HG03460 (cell line): ENCODE measurements at regions not wholly inside any gene's neighbourhood (a gene's known extent, or its start where the extent isn't known, plus 50 kb on each side); places are given as distances from the start of the nearest gene placed in this dataset.
A peak's percentile ranks its signal among the peaks of the same experiment; 100 is the strongest.
"Not testable (repeated sequence)": the region's sequence is repeated elsewhere in the genome, so short reads cannot be mapped to it uniquely, and the experiment has no call there.

Experiments used
- ATAC-seq: cut with Tn5 transposase; IDR thresholded peaks from one replicate; pipeline ENCODE4 v1.9.1; 2021; ENCODE audit not compliant: unreplicated experiment

GRCh38 chr2:47728551-47728950, 54.4 kb upstream of the MSH6 start:
- no peak for ATAC-seq

- ATAC-seq = no peak
These were observed 55.0 kb upstream of the MSH6 start for GRCh38 chr2:47727956-47728355.

GRCh38 chr2:47726978-47727377, 56.0 kb upstream of the MSH6 start:
- ATAC-seq = not testable (repeated sequence)

GRCh38 chr2:47725808-47726207, 57.1 kb upstream of the MSH6 start:
- no peak for ATAC-seq

GRCh38 chr2:47724221-47724981, 58.5 kb upstream of the MSH6 start:
- peak; percentile 87 for ATAC-seq

GRCh38 chr2:47721296-47721695, 61.6 kb upstream of the MSH6 start:
- no peak for ATAC-seq

- ATAC-seq = no peak
These were observed 62.4 kb upstream of the MSH6 start for GRCh38 chr2:47720559-47720958.

GRCh38 chr2:47720036-47720435, 62.9 kb upstream of the MSH6 start:
- no peak for ATAC-seq

GRCh38 chr2:47719099-47719498, 63.8 kb upstream of the MSH6 start:
- ATAC-seq = peak; percentile 44

- ATAC-seq = not testable (repeated sequence)
These were observed 66.6 kb upstream of the MSH6 start for GRCh38 chr2:47716307-47716706.

- no peak for ATAC-seq
These were observed 67.4 kb upstream of the MSH6 start for GRCh38 chr2:47715552-47715951.

- ATAC-seq = peak; percentile 86
These were observed 74.0 kb upstream of the MSH6 start for GRCh38 chr2:47708801-47709499.

- no peak for ATAC-seq
These were observed 78.7 kb upstream of the MSH6 start for GRCh38 chr2:47704287-47704686.

GRCh38 chr2:47699533-47700215, 83.3 kb upstream of the MSH6 start:
- ATAC-seq = no peak

- not testable (repeated sequence) for ATAC-seq
These were observed 84.4 kb upstream of the MSH6 start for GRCh38 chr2:47698436-47698972.

- not testable (repeated sequence) for ATAC-seq
These were observed 85.1 kb upstream of the MSH6 start for GRCh38 chr2:47697681-47698435.

GRCh38 chr2:47697000-47697601, 85.8 kb upstream of the MSH6 start:
- peak; percentile 77 for ATAC-seq

GRCh38 chr2:47696478-47696831, 86.5 kb upstream of the MSH6 start:
- no peak for ATAC-seq

- ATAC-seq = no peak
These were observed 87.0 kb upstream of the MSH6 start for GRCh38 chr2:47695800-47696477.

- ATAC-seq = not testable (repeated sequence)
These were observed 88.5 kb upstream of the MSH6 start for GRCh38 chr2:47694451-47694850.
